Ascending aorta (tissue), 2 donors: ENCODE measurements at regions not wholly inside any gene's neighbourhood (a gene's known extent, or its start where the extent isn't known, plus 50 kb on each side); places are given as distances from the start of the nearest gene placed in this dataset.

Source experiments
- DNase-seq, 2 donors: peaks; one replicate each; pipeline ENCODE4 v3.0.0-alpha.2; 2019; ENCODE audit warnings: low spot score in 2 of 2
- H3K27ac ChIP-seq, 2 donors: fragments of 200-600 bp; sonication (generic); one replicate each; pipeline ENCODE4 v1.5.1; 2016 to 2017; ENCODE audit warnings: mild to moderate bottlenecking in 1 of 2
- H3K27me3 ChIP-seq: fragments of 200-600 bp; sonication (generic); one replicate; pipeline ENCODE4 v1.5.1; 2017
- H3K36me3 ChIP-seq, 2 donors: fragments of 200-600 bp; sonication (generic); one replicate each; pipeline ENCODE4 v1.5.1; 2016
- H3K4me1 ChIP-seq, 2 donors: fragments of 200-600 bp; sonication (generic); one replicate each; pipeline ENCODE4 v1.5.1; 2016 to 2017; ENCODE audit warnings: mild to moderate bottlenecking in 1 of 2
- H3K4me3 ChIP-seq, 2 donors: fragments of 200-600 bp; sonication (generic); one replicate each; pipeline ENCODE4 v1.5.1; 2016 to 2017; ENCODE audit warnings: mild to moderate bottlenecking in 1 of 2
- H3K9me3 ChIP-seq, 2 donors: fragments of 200-600 bp; sonication (generic); one replicate each; pipeline ENCODE4 v1.5.1; 2016
- intact Hi-C: fragments of 100-400 bp; cut with DNase I; formaldehyde crosslinking; loops from one replicate; pipeline ENCODE4 v1.15.1; 2023
- TF ChIP-seq, protein P1 (sequence below), 3 experiments: fragments of 200-600 bp in 2 of 3; fragments of 450-650 bp in 1 of 3; sonication (generic) in 2 of 3; IDR thresholded peaks; one replicate each; pipeline ENCODE4 v1.5.1; 2016 to 2019; ENCODE audit warnings: antibody characterized with exemption in 3 of 3, mild to moderate bottlenecking in 1 of 3, moderate library complexity in 1 of 3

DNA sequence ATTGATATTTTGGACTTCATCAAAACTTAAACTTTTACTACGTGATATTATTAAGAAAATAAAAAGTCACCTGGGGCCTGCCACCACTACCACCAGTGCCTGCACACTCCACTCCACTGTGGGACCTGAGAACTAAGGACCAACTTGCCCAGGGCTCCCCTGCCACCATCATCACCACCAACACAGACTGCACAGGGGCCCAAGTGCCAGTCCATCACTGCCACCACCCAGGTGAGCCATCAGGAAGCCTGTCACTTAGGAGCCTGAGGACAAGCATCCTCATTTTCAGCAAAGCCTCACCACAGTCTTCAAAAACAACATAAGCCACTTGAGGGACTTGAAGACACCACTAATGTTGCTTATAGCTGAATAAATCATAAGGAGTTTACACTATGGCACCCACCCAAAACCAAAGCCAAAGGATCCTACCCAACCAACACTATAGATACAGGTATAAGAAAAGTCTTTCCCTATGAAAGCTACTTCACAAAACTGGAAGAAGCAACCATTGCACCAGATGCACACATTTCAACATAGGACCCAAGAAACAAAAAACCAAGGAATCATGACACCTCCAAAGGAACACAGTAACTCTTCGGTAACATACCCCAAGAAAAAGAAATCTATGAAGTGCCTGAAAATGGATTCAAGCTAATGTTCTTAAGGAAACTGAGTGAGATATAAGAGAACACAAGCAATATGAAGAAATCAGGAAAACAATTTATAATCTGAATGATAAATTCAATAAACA, 73.6 kb upstream of the GNAZ start:
- Histone ChIP-seq H3K4me3 (no peak overlapping the region), H3K36me3 (no peaks in the 10 kb centered on the region), H3K27ac (no peak overlapping the region), H3K9me3 (peaks cover 13 to 21% of the 10 kb centered on the region in 2 donors), H3K27me3 (no peaks in the 10 kb centered on the region), H3K4me1 (no peaks in the 10 kb centered on the region)
- DNase-seq: no peak
- TF ChIP-seq, protein P1, sequence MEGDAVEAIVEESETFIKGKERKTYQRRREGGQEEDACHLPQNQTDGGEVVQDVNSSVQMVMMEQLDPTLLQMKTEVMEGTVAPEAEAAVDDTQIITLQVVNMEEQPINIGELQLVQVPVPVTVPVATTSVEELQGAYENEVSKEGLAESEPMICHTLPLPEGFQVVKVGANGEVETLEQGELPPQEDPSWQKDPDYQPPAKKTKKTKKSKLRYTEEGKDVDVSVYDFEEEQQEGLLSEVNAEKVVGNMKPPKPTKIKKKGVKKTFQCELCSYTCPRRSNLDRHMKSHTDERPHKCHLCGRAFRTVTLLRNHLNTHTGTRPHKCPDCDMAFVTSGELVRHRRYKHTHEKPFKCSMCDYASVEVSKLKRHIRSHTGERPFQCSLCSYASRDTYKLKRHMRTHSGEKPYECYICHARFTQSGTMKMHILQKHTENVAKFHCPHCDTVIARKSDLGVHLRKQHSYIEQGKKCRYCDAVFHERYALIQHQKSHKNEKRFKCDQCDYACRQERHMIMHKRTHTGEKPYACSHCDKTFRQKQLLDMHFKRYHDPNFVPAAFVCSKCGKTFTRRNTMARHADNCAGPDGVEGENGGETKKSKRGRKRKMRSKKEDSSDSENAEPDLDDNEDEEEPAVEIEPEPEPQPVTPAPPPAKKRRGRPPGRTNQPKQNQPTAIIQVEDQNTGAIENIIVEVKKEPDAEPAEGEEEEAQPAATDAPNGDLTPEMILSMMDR (IDR thresholded peaks at IDR 0.05): no peak
- intact Hi-C loops: no loop called here

DNA sequence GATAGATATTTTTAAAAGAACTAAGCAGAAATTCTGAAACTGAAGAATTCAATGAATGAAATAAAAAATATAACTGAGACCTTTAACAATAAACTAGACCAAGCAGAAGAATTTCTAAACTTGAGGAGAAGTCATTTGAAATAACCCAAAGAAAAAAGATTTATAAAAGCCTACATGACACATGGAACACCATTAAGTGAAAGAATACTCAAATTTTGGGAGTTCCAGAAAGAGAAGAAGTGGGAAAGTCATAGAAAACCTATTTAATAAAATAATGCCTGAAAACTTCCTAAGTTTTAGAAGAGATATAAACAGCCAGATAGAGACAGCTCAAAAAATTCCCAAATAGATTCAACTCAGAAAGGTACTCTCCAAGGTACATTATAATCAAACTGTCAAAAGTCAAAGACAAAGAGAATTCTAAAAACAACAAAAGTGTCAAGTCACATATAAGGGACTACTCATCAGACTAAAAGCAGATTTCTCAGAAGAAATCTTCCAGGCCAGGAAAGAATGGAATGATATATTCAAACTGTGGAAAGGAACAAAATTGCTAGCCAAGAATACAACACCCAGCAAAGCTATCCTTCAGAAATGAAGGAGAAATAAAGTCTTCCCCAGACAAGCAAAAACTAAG, 72.9 kb upstream of the GNAZ start:
- TF ChIP-seq, protein P1 (IDR thresholded peaks at IDR 0.05): no peak
- Histone ChIP-seq H3K27ac (no peak overlapping the region), H3K36me3 (no peaks in the 10 kb centered on the region), H3K9me3 (peaks cover 13 to 21% of the 10 kb centered on the region in 2 donors), H3K4me1 (no peaks in the 10 kb centered on the region), H3K4me3 (no peak overlapping the region), H3K27me3 (no peaks in the 10 kb centered on the region)
- intact Hi-C loops: no loop called here
- DNase-seq: no peak

DNA sequence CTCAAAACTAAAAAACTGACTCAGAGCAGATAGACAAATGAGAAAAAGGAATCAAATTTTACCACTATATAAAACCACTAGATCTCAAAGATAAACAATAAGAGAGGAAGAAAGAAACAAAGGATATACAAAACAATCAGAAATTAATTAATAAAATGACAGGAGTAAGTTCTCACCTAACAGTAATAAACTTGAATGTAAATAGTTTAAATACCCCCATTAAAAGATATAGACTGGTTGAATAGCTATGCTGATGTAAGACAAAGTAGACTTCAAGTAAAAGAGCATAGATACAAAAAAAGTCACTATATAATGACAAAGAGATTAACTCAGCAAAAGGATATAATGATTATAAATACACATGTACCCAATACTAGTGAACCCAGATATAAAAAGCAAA, 72.3 kb upstream of the GNAZ start:
- TF ChIP-seq, protein P1 (IDR thresholded peaks at IDR 0.05): no peak
- H3K27me3 ChIP-seq: no peaks in the 10 kb centered on the region
- intact Hi-C loops: no loop called here
- H3K4me3 ChIP-seq: no peak overlapping the region
- H3K27ac ChIP-seq: no peak overlapping the region
- H3K9me3 ChIP-seq: peaks cover 13 to 21% of the 10 kb centered on the region in 2 donors
- DNase-seq: no peak
- H3K4me1 ChIP-seq: no peaks in the 10 kb centered on the region
- H3K36me3 ChIP-seq: no peaks in the 10 kb centered on the region

DNA sequence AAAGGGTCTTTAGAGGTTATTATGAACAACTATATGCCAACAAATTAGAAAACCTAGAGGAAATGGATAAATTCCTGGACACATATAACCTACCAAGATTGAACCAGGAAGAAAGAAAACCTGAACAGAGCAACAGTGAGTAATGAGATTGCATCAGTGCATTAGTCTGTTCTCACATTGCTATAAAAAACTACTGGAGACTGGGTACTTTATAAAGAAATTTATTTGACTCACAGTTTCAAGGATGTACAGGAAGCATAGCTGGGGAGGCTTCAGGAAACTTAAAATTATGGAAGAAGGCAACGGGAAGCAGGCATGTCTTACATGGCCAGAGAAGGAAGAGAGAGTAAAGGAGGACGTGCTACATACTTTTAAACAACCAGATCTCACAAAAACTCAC, 70.8 kb upstream of the GNAZ start:
- Histone ChIP-seq H3K36me3 (no peaks in the 10 kb centered on the region), H3K27me3 (no peaks in the 10 kb centered on the region), H3K4me1 (no peaks in the 10 kb centered on the region), H3K9me3 (peaks cover 13 to 21% of the 10 kb centered on the region in 2 donors), H3K4me3 (no peak overlapping the region), H3K27ac (no peak overlapping the region)
- DNase-seq: no peak
- TF ChIP-seq, protein P1 (IDR thresholded peaks at IDR 0.05): no peak
- intact Hi-C loops: no loop called here

DNA sequence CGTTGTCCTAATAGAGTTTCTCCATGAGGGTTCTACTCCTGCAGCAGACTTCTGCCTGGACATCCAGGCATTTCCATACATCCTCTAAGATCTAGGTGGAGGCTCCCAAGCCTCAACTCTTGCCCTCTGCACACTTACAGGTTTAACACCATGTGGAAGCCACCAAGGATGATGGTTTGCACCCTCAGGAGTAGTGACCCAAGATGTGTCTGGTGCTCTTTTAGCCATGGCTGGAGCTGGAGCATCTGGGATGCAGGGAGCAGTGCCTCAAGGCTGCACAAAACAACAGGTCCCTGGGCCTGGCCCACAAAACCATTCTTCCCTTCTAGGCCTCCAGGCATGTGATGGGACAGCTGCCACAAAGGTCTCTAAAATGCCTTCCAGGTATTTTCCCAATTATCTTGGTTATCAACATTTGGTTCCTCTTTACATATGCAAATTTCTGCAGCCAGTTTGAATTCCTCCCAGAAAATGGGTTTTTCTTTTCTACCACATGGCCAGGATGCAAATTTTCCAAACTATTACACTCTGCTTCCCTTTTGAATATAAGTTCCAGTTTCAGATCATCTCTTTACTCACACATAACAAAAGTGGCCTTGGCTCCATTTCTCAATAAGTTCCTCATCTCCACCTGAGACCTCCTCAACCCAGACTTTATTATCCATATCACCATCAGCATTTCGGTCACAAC, 69.5 kb upstream of the GNAZ start:
- TF ChIP-seq, protein P1 (IDR thresholded peaks at IDR 0.05): no peak

More for the DNA sequence above, 69.5 kb upstream of the GNAZ start:
- Histone ChIP-seq H3K36me3 (no peaks in the 10 kb centered on the region), H3K4me1 (no peaks in the 10 kb centered on the region), H3K27me3 (no peaks in the 10 kb centered on the region), H3K4me3 (no peak overlapping the region), H3K27ac (no peak overlapping the region), H3K9me3 (peaks cover 13 to 21% of the 10 kb centered on the region in 2 donors)
- no peak for DNase-seq
- intact Hi-C loops: no loop called here
